KMS-11 (cell line): ENCODE measurements at regions not wholly inside any gene's neighbourhood (a gene's known extent, or its start where the extent isn't known, plus 50 kb on each side); places are given as distances from the start of the nearest gene placed in this dataset.

Experiments used
- H2AFZ ChIP-seq: fragments of 200-600 bp; sonication (generic); 2 replicates; pipeline ENCODE4 v1.6.1; 2016; ENCODE audit warnings: antibody characterized with exemption, mixed run types, low read depth
- H3K27ac ChIP-seq: fragments of 200-600 bp; sonication (generic); 2 replicates; pipeline ENCODE4 v1.6.1; 2016; ENCODE audit warnings: mild to moderate bottlenecking, mixed run types
- H3K27me3 ChIP-seq: fragments of 200-600 bp; sonication (generic); 2 replicates; pipeline ENCODE4 v1.6.1; 2017; ENCODE audit warnings: mild to moderate bottlenecking, low read depth, mixed run types, moderate library complexity; ENCODE audit not compliant: insufficient read depth
- H3K36me3 ChIP-seq: fragments of 200-600 bp; sonication (generic); 2 replicates; pipeline ENCODE4 v1.6.1; 2017; ENCODE audit warnings: mild to moderate bottlenecking, mixed run types; ENCODE audit not compliant: insufficient read depth
- H3K4me1 ChIP-seq: fragments of 200-600 bp; sonication (generic); 2 replicates; pipeline ENCODE4 v1.6.1; 2016; ENCODE audit warnings: mild to moderate bottlenecking, low read depth, mixed run types; ENCODE audit not compliant: poor library complexity, severe bottlenecking
- H3K4me2 ChIP-seq: fragments of 200-600 bp; sonication (generic); 2 replicates; pipeline ENCODE4 v1.7.0; 2016; ENCODE audit warnings: mild to moderate bottlenecking, mixed run types
- H3K4me3 ChIP-seq: fragments of 200-600 bp; sonication (generic); IDR thresholded peaks from 2 replicates; pipeline ENCODE4 v1.6.1; 2017; ENCODE audit warnings: low read depth, low read length, mixed read lengths; ENCODE audit not compliant: insufficient read depth
- H3K79me2 ChIP-seq: fragments of 200-600 bp; sonication (generic); 2 replicates; pipeline ENCODE4 v1.6.1; 2016; ENCODE audit warnings: low read depth, mixed run types; ENCODE audit not compliant: insufficient read depth
- H3K9ac ChIP-seq: fragments of 200-600 bp; sonication (generic); 2 replicates; pipeline ENCODE4 v1.6.1; 2016; ENCODE audit warnings: mild to moderate bottlenecking, mixed run types
- H4K20me1 ChIP-seq: fragments of 200-600 bp; sonication (generic); 2 replicates; pipeline ENCODE4 v1.6.1; 2016; ENCODE audit warnings: mild to moderate bottlenecking, mixed run types; ENCODE audit not compliant: insufficient read depth
- CTCF ChIP-seq: fragments of 200-600 bp; sonication (generic); conservative IDR thresholded peaks from 2 replicates; pipeline ENCODE4 v1.6.1; 2017; ENCODE audit warnings: low read depth, mild to moderate bottlenecking, antibody characterized with exemption, low read length, moderate library complexity, mixed read lengths

DNA sequence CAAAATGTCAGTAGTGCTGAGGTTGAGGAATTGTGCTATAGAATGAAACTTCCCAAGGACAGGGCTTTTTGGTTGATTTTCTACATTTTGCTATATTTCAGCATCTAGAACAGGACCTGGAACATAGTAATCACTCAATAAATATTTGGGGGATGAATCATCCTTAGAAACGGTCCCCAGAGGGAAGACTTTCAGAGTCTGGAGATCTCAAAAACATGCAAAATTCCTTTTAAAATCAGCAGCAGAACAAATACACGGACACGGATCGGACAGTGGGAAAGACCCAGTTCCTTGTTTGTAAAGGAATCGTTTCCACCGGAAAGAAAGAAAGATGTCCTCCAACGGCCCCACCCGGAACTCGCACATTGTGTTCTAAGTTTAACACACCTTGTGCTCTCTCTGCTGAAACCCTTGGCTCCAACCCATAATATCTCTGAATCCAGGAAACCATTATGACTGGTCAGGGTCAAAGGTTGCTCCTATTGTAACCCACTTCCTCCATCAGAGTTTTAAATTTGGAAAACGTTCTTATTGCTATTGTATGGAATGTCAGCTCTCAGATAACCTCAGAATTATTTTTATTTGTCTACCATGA, 617.2 kb downstream of the MED13L start:
- Histone ChIP-seq H3K9ac (no peak overlapping the region), H2AFZ (no peak overlapping the region), H3K4me1 (no peaks in the 10 kb centered on the region), H3K27me3 (no peaks in the 10 kb centered on the region), H4K20me1 (no peaks in the 10 kb centered on the region), H3K36me3 (no peaks in the 10 kb centered on the region), H3K79me2 (no peaks in the 10 kb centered on the region), H3K27ac (no peak overlapping the region), H3K4me2 (no peak overlapping the region), H3K4me3 (no peak overlapping the region)
- TF ChIP-seq CTCF = no peak

DNA sequence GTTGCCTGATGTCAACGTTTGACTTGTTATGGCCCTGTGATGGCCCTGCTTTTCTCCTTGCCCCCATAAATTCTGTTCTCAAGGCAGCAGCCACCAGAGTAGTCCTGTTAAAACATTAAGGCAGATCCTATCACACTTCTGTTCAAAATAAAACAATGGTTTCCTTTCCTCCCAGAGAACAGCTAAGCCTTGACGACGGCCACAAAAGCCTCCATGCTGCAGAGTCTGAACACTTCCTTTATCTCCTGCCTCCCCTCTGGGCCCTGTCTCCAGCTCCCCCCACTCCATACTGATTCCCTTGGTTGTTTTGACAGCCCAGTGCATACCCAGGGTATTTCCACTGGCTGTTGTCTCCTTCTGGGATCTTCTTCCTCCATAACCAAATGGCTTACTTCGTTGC, 618.1 kb downstream of the MED13L start:
- no peak overlapping the region for H2AFZ ChIP-seq
- H3K27me3 ChIP-seq = no peaks in the 10 kb centered on the region
- H3K36me3 ChIP-seq = no peaks in the 10 kb centered on the region
- no peaks in the 10 kb centered on the region for H3K4me1 ChIP-seq
- no peak overlapping the region for H3K4me2 ChIP-seq
- no peak overlapping the region for H3K27ac ChIP-seq
- H4K20me1 ChIP-seq = no peaks in the 10 kb centered on the region
- H3K9ac ChIP-seq = no peak overlapping the region
- H3K4me3 ChIP-seq = no peak overlapping the region
- H3K79me2 ChIP-seq = no peaks in the 10 kb centered on the region
- TF ChIP-seq CTCF = no peak

DNA sequence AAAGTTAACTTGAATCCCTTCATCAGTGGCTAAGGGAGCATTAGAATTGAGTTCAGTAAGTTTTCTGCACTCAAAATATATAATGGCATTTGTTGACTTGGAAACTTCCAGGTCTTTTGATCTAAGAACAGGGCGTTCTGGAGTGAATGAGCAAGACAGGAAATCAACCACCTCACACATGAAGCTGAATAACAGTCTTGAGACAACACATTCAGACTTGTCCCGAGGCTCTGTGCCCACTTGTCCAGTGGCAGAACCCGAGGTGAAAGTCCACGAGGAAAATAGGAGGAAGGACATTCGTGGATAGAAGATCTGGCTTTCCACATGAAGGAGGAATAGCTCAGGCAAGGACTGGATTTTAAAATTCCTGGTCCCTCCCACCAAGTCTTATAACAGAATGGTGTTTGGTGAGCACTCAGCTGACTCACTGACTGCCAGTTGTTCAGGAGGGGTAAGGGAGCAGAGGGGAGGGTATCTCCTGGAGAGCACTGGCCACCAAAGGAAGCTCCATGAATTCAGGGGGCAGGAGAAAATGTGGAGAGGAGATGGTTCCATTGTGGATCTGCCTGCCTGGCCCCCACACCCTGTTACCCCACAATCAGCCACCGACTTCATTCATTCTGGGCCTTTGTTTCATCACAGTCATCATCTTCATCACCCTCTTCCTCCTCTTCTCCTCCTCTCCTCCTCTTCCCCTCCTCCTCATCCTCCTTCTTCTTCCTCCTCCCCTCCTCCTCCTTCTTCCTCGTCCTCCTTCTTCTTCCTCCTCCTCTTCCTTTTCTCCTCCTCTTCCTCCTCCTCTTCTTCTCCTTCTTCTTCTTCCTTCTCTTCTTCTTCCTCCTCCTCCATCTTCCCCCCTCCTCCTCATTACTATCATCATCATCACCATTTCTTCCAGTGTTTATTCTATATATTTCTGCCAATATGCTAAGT, 620.1 kb downstream of the MED13L start:
- H3K4me3 ChIP-seq = no peak overlapping the region
- no peak overlapping the region for H3K27ac ChIP-seq
- H3K4me2 ChIP-seq = no peak overlapping the region
- TF ChIP-seq CTCF = no peak
- no peak overlapping the region for H2AFZ ChIP-seq
- no peaks in the 10 kb centered on the region for H4K20me1 ChIP-seq
- H3K79me2 ChIP-seq = no peaks in the 10 kb centered on the region
- H3K27me3 ChIP-seq = no peaks in the 10 kb centered on the region
- no peaks in the 10 kb centered on the region for H3K4me1 ChIP-seq
- H3K9ac ChIP-seq = no peak overlapping the region
- H3K36me3 ChIP-seq = no peaks in the 10 kb centered on the region

- no peak overlapping the region for H2AFZ ChIP-seq
- H3K9ac ChIP-seq = no peak overlapping the region
- no peak overlapping the region for H3K4me2 ChIP-seq
- no peaks in the 10 kb centered on the region for H3K27me3 ChIP-seq
- no peaks in the 10 kb centered on the region for H3K79me2 ChIP-seq
- no peaks in the 10 kb centered on the region for H4K20me1 ChIP-seq
- H3K27ac ChIP-seq = no peak overlapping the region
- no peak for TF ChIP-seq CTCF
- no peaks in the 10 kb centered on the region for H3K36me3 ChIP-seq
- no peaks in the 10 kb centered on the region for H3K4me1 ChIP-seq
- H3K4me3 ChIP-seq = no peak overlapping the region
Measured at GRCh38 chr12:115650026-115650425, 627.5 kb downstream of the MED13L start.
